IPS-15b (cell line): ENCODE measurements at regions not wholly inside any gene's neighbourhood (a gene's known extent, or its start where the extent isn't known, plus 50 kb on each side); places are given as distances from the start of the nearest gene placed in this dataset.

Experiments
- H3K27me3 ChIP-seq: one replicate; pipeline ENCODE4 v1.6.1; 2013; ENCODE audit warnings: low read length; ENCODE audit not compliant: control insufficient read depth, insufficient read depth
- H3K36me3 ChIP-seq: one replicate; pipeline ENCODE4 v1.6.1; 2013; ENCODE audit warnings: low read length; ENCODE audit not compliant: control insufficient read depth, insufficient read depth
- H3K4me1 ChIP-seq: one replicate; pipeline ENCODE4 v1.6.1; 2013; ENCODE audit warnings: mild to moderate bottlenecking, low read length; ENCODE audit not compliant: control insufficient read depth, insufficient read depth
- H3K4me3 ChIP-seq: one replicate; pipeline ENCODE4 v1.5.1; 2013; ENCODE audit warnings: low read depth, low read length
- H3K9ac ChIP-seq: one replicate; pipeline ENCODE4 v1.6.1; 2013; ENCODE audit warnings: low read depth, mild to moderate bottlenecking, low read length
- H3K9me3 ChIP-seq: one replicate; pipeline ENCODE4 v1.6.1; 2013; ENCODE audit warnings: mild to moderate bottlenecking, low read length; ENCODE audit not compliant: control insufficient read depth, insufficient read depth

DNA sequence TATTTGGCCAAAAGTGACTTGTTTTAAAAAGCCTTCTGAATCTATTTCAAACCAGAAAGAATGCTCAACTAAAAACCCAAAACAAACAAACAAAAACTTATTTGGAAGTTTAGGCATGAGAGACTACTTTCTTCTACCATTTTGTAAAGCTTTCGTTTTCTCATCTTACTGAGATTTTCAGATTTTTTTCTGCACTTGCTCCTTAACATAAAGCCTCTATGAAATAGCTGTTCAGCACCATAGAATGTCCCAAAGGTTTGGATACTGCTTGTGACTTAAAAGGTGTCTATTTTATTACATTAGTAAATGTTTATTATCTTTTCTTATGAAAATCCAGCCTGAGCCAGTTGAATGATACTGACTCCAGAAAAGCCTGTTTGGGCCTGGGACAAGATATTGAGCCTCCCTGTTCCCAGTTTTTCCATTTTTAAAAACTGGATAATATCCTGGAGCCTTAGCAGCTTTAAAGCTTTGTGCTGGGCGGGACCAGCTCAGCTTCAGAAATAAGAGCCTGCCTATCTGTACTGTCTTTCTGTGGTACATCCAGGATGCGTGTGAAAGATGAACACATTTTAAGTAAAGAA lies 292.6 kb downstream of the ZSWIM6 start:
- Histone ChIP-seq H3K9ac (no peak overlapping the region), H3K4me3 (peak overlapping the region; percentile 60), H3K9me3 (no peaks in the 10 kb centered on the region), H3K36me3 (no peaks in the 10 kb centered on the region), H3K4me1 (peaks cover 6% of the 10 kb centered on the region), H3K27me3 (peaks cover 4% of the 10 kb centered on the region)

DNA sequence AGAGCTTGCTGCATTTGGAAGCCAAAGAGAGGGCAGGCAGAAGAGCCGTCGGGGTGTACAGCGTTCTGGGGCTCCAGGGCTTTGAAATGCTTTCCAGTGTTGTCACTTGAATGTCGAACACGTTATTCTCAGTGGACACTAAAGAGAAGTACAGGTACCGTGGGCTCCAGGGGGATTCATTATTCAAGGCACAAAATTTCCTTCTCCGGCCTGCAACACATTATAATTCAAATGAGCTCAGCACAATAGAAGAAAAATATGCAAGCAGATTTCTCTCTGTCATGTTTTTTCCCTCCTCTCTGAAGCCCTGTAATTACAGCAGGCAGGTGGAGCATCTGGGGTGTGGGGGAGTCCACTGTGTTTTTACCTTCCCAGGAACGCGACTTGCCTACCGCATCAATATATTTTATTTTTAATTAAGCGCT lies 293.1 kb downstream of the ZSWIM6 start:
- H3K4me1 ChIP-seq: peaks cover 6% of the 10 kb centered on the region
- H3K27me3 ChIP-seq: peaks cover 4% of the 10 kb centered on the region
- H3K9ac ChIP-seq: peak overlapping the region; percentile 70
- H3K36me3 ChIP-seq: no peaks in the 10 kb centered on the region
- H3K9me3 ChIP-seq: no peaks in the 10 kb centered on the region
- H3K4me3 ChIP-seq: peak overlapping the region; percentile 60

DNA sequence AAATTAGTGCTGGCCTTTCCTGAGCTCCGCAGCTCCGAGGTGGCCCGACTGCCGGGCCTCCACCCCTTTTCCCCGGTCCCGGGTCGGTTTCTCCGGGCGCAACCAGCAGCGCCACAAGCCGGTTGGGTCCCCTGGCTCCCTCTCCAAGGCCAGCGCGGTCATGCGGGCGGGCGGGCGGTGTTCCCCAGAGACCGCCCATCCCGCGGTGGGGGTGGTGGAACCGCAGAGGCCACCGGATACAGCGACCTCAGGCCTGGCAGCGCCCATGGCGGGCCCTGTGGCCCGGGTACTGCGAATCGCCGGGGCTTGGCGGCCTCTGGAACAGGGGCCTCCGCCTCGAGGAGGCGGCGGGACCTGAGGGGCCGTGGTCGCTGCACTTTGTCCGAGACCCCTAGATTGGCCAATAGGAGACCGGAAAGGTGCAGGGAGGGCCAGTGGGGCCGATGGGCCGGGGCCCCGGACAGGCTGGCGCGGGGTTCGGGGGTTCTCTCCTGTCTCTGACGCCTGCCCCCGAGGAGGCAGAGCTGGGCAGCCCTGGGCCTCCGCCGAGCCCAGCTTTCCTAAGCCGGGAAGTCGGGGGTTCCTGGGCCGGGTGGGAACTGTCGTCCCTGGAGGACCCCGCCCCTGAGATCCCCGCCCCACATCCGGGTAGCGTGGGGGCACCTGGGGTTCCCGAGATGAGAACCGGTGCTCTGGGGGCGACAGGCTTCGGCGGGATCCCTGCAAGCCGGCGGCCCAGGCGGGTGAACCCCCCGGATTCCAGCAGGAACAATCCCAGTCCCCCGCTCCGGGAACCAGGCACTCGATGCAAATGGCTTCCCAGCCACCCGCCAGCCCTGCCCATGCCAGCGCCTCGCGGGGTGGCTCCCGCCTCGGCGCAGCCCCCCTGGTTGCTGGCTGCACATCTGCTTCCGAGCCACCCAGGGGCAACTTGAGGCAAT lies 293.9 kb downstream of the ZSWIM6 start:
- H3K4me3 ChIP-seq: peak overlapping the region; percentile 60
- H3K27me3 ChIP-seq: peaks cover 4% of the 10 kb centered on the region
- peak overlapping the region; percentile 70 for H3K9ac ChIP-seq
- H3K36me3 ChIP-seq: no peaks in the 10 kb centered on the region
- no peaks in the 10 kb centered on the region for H3K9me3 ChIP-seq
- peaks cover 6% of the 10 kb centered on the region for H3K4me1 ChIP-seq

DNA sequence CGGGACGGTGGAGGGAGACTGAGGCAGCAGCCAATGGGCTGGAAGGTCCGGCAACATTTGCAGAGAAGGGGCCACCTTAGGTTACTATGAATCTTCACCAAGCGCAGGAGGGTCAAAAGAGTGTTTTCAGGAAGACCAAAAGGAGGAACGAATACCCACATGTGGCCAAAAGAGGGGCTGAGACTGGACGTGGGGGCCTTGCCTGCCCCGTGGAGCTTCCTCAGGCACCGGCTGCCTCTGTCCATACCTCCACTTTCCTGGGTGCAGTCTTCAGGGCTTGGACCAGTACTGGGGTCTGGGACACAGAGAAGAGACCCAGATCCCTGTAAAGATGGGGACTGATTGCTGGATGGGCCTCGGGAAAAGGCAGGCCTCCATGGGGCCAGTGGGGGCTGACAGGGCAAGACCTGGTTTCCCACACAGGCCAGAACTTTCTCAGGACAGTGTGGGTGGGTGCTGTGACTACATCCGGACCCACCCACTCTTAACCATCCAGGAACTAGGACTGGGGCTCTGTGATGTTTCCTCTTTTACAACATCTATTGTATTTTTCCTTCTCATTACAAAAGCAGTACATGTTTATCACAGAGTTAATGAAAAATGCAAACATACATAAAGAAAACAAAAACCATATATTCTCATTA lies 294.7 kb downstream of the ZSWIM6 start:
- Histone ChIP-seq H3K9me3 (no peaks in the 10 kb centered on the region), H3K27me3 (peaks cover 4% of the 10 kb centered on the region), H3K4me1 (peaks cover 7% of the 10 kb centered on the region), H3K36me3 (no peaks in the 10 kb centered on the region), H3K9ac (no peak overlapping the region), H3K4me3 (peak overlapping the region; percentile 60)

DNA sequence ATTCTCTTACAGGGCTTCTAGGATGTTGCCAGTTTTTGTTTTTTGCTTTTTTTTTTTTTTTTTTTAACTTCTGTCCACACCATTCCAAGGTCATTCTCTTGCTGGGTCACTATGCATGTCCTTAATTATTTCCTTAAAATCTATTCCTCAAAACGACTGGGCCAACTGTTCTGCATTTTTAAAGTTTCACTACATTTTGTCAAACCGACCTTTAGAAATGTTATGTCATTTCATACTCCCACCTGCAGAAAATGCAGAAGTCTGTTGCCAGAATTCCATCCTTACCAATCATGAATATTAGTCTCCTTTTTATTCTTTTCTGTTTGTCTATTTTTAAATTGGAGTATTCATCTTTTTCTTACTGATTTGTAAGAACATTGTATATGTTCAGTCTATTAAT lies 295.5 kb downstream of the ZSWIM6 start:
- H3K9me3 ChIP-seq: no peaks in the 10 kb centered on the region
- H3K4me3 ChIP-seq: no peak overlapping the region
- H3K4me1 ChIP-seq: peaks cover 12% of the 10 kb centered on the region
- no peak overlapping the region for H3K9ac ChIP-seq
- peaks cover 4% of the 10 kb centered on the region for H3K27me3 ChIP-seq
- no peaks in the 10 kb centered on the region for H3K36me3 ChIP-seq

DNA sequence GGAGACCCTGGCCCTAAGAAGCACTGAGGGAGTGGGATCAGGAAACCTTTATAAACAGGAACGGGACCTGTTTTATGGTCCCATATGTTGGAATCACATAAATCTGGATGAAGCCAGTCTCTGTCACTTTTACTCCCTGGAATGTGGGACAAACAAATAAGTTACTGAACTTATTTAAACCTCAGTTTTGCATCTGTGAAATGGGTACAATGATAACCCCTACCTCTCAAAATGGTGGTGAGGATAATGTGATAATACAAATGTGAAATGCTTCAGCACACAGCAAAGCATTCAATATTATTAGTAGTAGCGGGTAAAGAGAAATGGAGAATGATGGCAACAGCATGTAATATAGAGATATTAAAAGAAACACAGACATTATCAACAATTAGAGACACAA lies 298.9 kb downstream of the ZSWIM6 start:
- no peaks in the 10 kb centered on the region for H3K36me3 ChIP-seq
- no peaks in the 10 kb centered on the region for H3K9me3 ChIP-seq
- peaks cover 6% of the 10 kb centered on the region for H3K4me1 ChIP-seq
- H3K4me3 ChIP-seq: no peak overlapping the region
- H3K9ac ChIP-seq: no peak overlapping the region
- H3K27me3 ChIP-seq: no peaks in the 10 kb centered on the region

DNA sequence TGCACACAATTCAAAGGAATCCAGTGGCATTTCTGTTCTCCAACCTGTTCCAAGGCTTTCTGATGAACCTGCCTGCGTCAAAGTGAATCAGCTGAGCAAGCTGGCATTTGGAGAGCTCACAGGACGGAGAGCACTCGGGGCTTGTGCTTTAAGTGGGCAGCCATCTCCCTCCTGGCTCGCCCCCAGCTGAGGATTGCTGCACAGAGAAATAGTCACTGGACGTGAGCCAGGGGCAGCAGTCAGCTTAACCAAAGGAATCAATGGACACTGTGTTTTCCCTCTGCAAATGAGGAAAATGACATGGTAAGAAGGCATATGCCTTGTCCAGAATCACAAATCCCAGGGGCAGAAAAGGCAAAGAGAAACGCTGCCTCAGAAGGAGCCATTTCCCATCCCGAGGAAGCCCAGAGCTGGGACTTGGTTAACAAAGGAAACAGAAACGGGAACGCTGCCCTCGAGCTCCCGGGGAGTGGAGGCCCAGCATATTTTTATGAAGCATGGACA lies 299.4 kb downstream of the ZSWIM6 start:
- H3K9ac ChIP-seq: no peak overlapping the region
- no peaks in the 10 kb centered on the region for H3K9me3 ChIP-seq
- H3K27me3 ChIP-seq: no peaks in the 10 kb centered on the region
- H3K4me3 ChIP-seq: no peak overlapping the region
- H3K36me3 ChIP-seq: no peaks in the 10 kb centered on the region
- H3K4me1 ChIP-seq: peaks cover 6% of the 10 kb centered on the region

DNA sequence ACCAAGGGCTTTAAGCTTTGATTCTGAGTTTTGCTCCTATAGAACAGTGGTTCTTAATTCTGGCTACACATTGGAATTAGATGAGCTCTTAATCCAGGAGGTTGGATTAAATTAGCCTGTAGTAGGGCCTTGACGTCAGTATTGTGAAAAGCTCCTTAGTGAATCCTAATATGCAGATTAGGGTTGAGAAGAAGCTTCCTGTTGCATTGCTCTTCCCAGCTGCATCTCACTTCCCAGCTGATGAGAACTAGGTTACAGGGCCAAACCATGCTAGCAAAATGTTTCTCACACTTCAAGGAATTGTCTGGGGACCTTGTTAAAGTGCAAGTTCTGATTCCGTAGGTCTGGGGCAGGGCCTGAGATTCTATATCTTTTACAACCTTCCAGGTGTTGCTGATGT lies 300.0 kb downstream of the ZSWIM6 start:
- Histone ChIP-seq H3K9ac (no peak overlapping the region), H3K27me3 (no peaks in the 10 kb centered on the region), H3K36me3 (no peaks in the 10 kb centered on the region), H3K4me1 (peaks cover 6% of the 10 kb centered on the region), H3K9me3 (no peaks in the 10 kb centered on the region), H3K4me3 (no peak overlapping the region)

DNA sequence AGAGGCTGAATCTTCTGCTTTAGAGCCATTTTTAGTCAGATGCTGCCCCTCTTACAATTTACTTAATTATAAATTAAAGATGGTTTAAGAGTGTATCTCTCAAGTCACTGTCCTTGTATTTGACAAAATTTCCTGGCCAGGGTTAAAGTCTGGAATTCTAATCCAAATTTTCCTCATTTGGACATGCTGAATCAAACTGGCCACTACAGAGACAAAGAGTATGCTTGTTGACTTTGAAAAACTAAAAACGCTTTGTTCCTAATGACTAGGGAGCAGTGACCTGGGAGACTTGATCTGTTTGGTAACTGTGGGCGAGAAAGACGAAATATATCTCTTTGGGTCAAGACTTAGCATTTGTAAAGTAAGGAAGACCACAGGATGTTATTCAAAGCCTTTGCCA lies 303.2 kb downstream of the ZSWIM6 start:
- H3K27me3 ChIP-seq: no peaks in the 10 kb centered on the region
- no peaks in the 10 kb centered on the region for H3K9me3 ChIP-seq
- H3K4me3 ChIP-seq: no peak overlapping the region
- H3K4me1 ChIP-seq: peaks cover 8% of the 10 kb centered on the region
- H3K36me3 ChIP-seq: no peaks in the 10 kb centered on the region
- no peak overlapping the region for H3K9ac ChIP-seq

DNA sequence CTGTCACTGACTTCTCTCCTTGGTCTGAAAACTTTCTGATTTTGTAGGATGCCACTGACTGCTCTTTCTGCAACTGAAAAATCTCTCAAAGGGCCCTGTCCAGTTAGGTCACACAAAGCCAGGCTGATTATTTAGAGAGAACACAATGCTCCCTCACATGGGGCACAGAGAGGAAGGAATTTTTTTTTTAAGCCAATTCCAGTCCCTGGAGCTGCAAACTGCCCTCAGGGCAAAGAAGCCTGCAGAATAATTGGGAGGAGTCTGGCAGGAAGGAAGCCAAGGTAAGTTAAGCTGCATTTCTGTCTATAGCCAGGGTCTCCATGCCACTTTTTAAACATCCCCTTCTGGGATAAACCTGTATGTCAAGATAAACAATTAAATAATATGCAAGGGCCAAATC lies 305.5 kb downstream of the ZSWIM6 start:
- no peaks in the 10 kb centered on the region for H3K36me3 ChIP-seq
- peaks cover 2% of the 10 kb centered on the region for H3K4me1 ChIP-seq
- H3K9me3 ChIP-seq: no peaks in the 10 kb centered on the region
- no peaks in the 10 kb centered on the region for H3K27me3 ChIP-seq
- no peak overlapping the region for H3K4me3 ChIP-seq
- no peak overlapping the region for H3K9ac ChIP-seq

DNA sequence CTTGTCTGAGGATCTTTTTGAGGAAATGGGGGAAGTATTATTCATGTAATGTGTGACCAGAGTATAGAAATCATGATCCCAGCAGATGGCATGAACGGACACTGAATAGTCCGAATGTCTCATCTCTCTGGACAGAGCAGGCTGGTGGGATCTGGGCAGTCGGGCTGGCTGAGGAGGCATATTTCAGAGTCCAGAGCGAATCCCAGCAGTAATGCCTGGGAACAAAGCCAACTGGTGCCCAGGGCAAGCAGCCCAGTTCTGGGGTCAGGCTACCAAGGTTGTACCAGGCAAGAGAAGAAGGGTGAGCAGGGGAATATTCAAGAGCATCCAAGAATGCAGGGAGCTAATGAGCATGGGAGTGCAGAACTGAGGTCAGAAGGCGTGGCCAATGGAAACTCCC lies 306.4 kb downstream of the ZSWIM6 start:
- no peaks in the 10 kb centered on the region for H3K27me3 ChIP-seq
- H3K9me3 ChIP-seq: no peaks in the 10 kb centered on the region
- peaks cover 2% of the 10 kb centered on the region for H3K4me1 ChIP-seq
- H3K36me3 ChIP-seq: no peaks in the 10 kb centered on the region
- H3K4me3 ChIP-seq: no peak overlapping the region
- no peak overlapping the region for H3K9ac ChIP-seq
